ENCODE measurements at regions not wholly inside any gene's neighbourhood (a gene's known extent, or its start where the extent isn't known, plus 50 kb on each side); places are given as distances from the start of the nearest gene placed in this dataset.

GRCh38 chr2:4130651-4131050, 427.3 kb downstream of the DCDC2C start:
- no peak for TF ChIP-seq CTCF (IDR thresholded peaks at IDR 0.05; ENCODE audit: insufficient read depth, low read depth, low read length)
- Histone ChIP-seq H3K36me3 (ENCODE audit: control insufficient read depth, insufficient read depth, low read length) (no peaks in the 10 kb centered on the region), H3K4me3 (ENCODE audit: low read depth, low read length) (no peak overlapping the region), H3K27me3 (ENCODE audit: control insufficient read depth, insufficient read depth, low read length) (no peaks in the 10 kb centered on the region)
- ChIA-PET POLR2A (no interaction called here), CTCF (no interaction called here)
- DNase-seq (ENCODE audit: low read depth), result no peak

- ChIA-PET POLR2A (no interaction called here), CTCF (no interaction called here)
- no peak for TF ChIP-seq CTCF (IDR thresholded peaks at IDR 0.05; ENCODE audit: insufficient read depth, low read depth, low read length)
- Histone ChIP-seq H3K4me3 (ENCODE audit: low read depth, low read length) (no peak overlapping the region), H3K27me3 (ENCODE audit: control insufficient read depth, insufficient read depth, low read length) (no peaks in the 10 kb centered on the region), H3K36me3 (ENCODE audit: control insufficient read depth, insufficient read depth, low read length) (no peaks in the 10 kb centered on the region)
- no peak for DNase-seq (ENCODE audit: low read depth)
Measured at GRCh38 chr2:4134551-4135550, 431.5 kb downstream of the DCDC2C start.

GRCh38 chr2:4135765-4136164, 432.4 kb downstream of the DCDC2C start:
- Histone ChIP-seq H3K36me3 (ENCODE audit: control insufficient read depth, insufficient read depth, low read length) (no peaks in the 10 kb centered on the region), H3K27me3 (ENCODE audit: control insufficient read depth, insufficient read depth, low read length) (no peaks in the 10 kb centered on the region), H3K4me3 (ENCODE audit: low read depth, low read length) (no peak overlapping the region)
- POLR2A ChIA-PET, result no interaction called here
- DNase-seq (ENCODE audit: low read depth), result no peak
- CTCF ChIA-PET, result no interaction called here
- TF ChIP-seq CTCF (IDR thresholded peaks at IDR 0.05; ENCODE audit: insufficient read depth, low read depth, low read length), result no peak

- ChIA-PET POLR2A (no interaction called here), CTCF (no interaction called here)
- TF ChIP-seq CTCF (IDR thresholded peaks at IDR 0.05; ENCODE audit: insufficient read depth, low read depth, low read length), result no peak
Measured at GRCh38 chr2:4139316-4139715, 435.9 kb downstream of the DCDC2C start.

GRCh38 chr2:4139731-4140130, 436.4 kb downstream of the DCDC2C start:
- TF ChIP-seq CTCF (IDR thresholded peaks at IDR 0.05; ENCODE audit: insufficient read depth, low read depth, low read length), result no peak
- H3K27me3 ChIP-seq (ENCODE audit: control insufficient read depth, insufficient read depth, low read length), result no peaks in the 10 kb centered on the region
- DNase-seq (ENCODE audit: low read depth), result no peak
- ChIA-PET CTCF (no interaction called here), POLR2A (no interaction called here)
- H3K4me3 ChIP-seq (ENCODE audit: low read depth, low read length), result no peak overlapping the region
- no peaks in the 10 kb centered on the region for H3K36me3 ChIP-seq (ENCODE audit: control insufficient read depth, insufficient read depth, low read length)

More at GRCh38 chr2:4139316-4139715, 435.9 kb downstream of the DCDC2C start:
- Histone ChIP-seq H3K27me3 (ENCODE audit: control insufficient read depth, insufficient read depth, low read length) (no peaks in the 10 kb centered on the region), H3K36me3 (ENCODE audit: control insufficient read depth, insufficient read depth, low read length) (no peaks in the 10 kb centered on the region), H3K4me3 (ENCODE audit: low read depth, low read length) (no peak overlapping the region)
- DNase-seq (ENCODE audit: low read depth), result no peak

Data from BJ (cell line).